K562 (cell line): ENCODE measurements at regions not wholly inside any gene's neighbourhood (a gene's known extent, or its start where the extent isn't known, plus 50 kb on each side); places are given as distances from the start of the nearest gene placed in this dataset.

Experiments
- ADNP ChIP-seq: fragments of 200-800 bp; sonication (Bioruptor generic); IDR thresholded peaks from 2 replicates; pipeline ENCODE4 v1.6.1; 2016; ENCODE audit warnings: missing genetic modification characterization, missing compliant biosample characterization
- CHAMP1 ChIP-seq: fragments of 450-650 bp; IDR thresholded peaks from 2 replicates; pipeline ENCODE4 v1.6.1; 2016; ENCODE audit warnings: mild to moderate bottlenecking
- EGR1 ChIP-seq: fragments of 450-650 bp; conservative IDR thresholded peaks from 2 replicates; pipeline ENCODE4 v1.6.1; 2017; ENCODE audit warnings: mild to moderate bottlenecking
- TSHZ1 ChIP-seq: fragments of 250-450 bp; sonication (Bioruptor Pico); IDR thresholded peaks from 2 replicates; pipeline ENCODE4 v1.4.0; 2020; ENCODE audit warnings: mild to moderate bottlenecking, moderate library complexity
- ZBED1 ChIP-seq: IDR thresholded peaks from 2 replicates; pipeline ENCODE4 v1.6.1; 2014
- ZNF551 ChIP-seq: fragments of 250-450 bp; sonication (Bioruptor Pico); IDR thresholded peaks from 2 replicates; pipeline ENCODE4 v1.5.0; 2021; ENCODE audit warnings: mild to moderate bottlenecking, moderate library complexity

GRCh38 chr17:55612691-55613141 is 101.5 kb upstream of the SMIM36 start (continued):
- no peak for TF ChIP-seq TSHZ1 (CRISPR knock-in tag)
- TF ChIP-seq ZNF551 (CRISPR knock-in tag), result no peak
- TF ChIP-seq CHAMP1, result no peak
- TF ChIP-seq EGR1, result no peak
- TF ChIP-seq ADNP (tag), result no peak
- TF ChIP-seq ZBED1, result no peak
